Body of pancreas (tissue), 4 donors: ENCODE measurements at regions not wholly inside any gene's neighbourhood (a gene's known extent, or its start where the extent isn't known, plus 50 kb on each side); places are given as distances from the start of the nearest gene placed in this dataset.

Experiments used
- ATAC-seq: fragments of 150-250 bp; one replicate; pipeline ENCODE4 v1.9.1; 2016
- DNase-seq, 4 donors: peaks; one replicate each; pipeline ENCODE4 v3.0.0-alpha.2; 2019
- H3K27ac ChIP-seq, 4 donors: fragments of 200-600 bp; sonication (generic); 1 replicate in 3 of 4; 2 replicates in 1 of 4; pipeline versions ENCODE4 v1.5.1 to v1.6.1; 2016 to 2019; ENCODE audit warnings: mild to moderate bottlenecking in 1 of 4, mixed read lengths in 1 of 4, moderate library complexity in 1 of 4
- H3K27me3 ChIP-seq, 2 donors: fragments of 200-600 bp; sonication (generic); one replicate each; pipeline ENCODE4 v1.6.0; 2016; ENCODE audit warnings: mild to moderate bottlenecking in 1 of 2
- H3K36me3 ChIP-seq, 2 donors: fragments of 200-600 bp; sonication (generic); replicated peaks in 1 of 2; 2 replicates each; pipeline ENCODE4 v1.5.1; 2016; ENCODE audit warnings: low read depth in 2 of 2; ENCODE audit not compliant: insufficient read depth in 1 of 2
- H3K4me1 ChIP-seq: fragments of 200-600 bp; sonication (generic); one replicate; pipeline ENCODE4 v1.6.0; 2016
- H3K4me3 ChIP-seq, 2 donors: fragments of 200-600 bp; sonication (generic); 1 replicate in 1 of 2; 2 replicates in 1 of 2; pipeline ENCODE4 v1.5.1; 2016 to 2019
- H3K9me3 ChIP-seq, 3 donors: fragments of 200-600 bp; sonication (generic); 1 replicate in 2 of 3; 2 replicates in 1 of 3; pipeline ENCODE4 v1.5.1; 2016
- CTCF ChIP-seq, 7 experiments: fragments of 450-650 bp in 4 of 7; fragments of 200-600 bp in 3 of 7; sonication (generic) in 3 of 7; IDR thresholded peaks; one replicate each; pipeline ENCODE4 v1.5.1; 2016 to 2019; ENCODE audit warnings: antibody characterized with exemption in 7 of 7
- POLR2A ChIP-seq, 3 donors: fragments of 450-650 bp; IDR thresholded peaks; one replicate each; pipeline ENCODE4 v1.6.1; 2016; ENCODE audit warnings: antibody characterized with exemption in 3 of 3, mild to moderate bottlenecking in 2 of 3
- WGBS, 2 donors: methylation state at CpG; one replicate each; pipeline ENCODE4 v1.1.5; 2017; 5-methylcytosine and 5-hydroxymethylcytosine counted together
- intact Hi-C: fragments of 100-400 bp; cut with DNase I; formaldehyde crosslinking; loops from one replicate; pipeline ENCODE4 v1.15.1; 2023

- Histone ChIP-seq H3K27ac (no peak overlapping the region), H3K4me1 (no peaks in the 10 kb centered on the region), H3K27me3 (no peaks in the 10 kb centered on the region), H3K36me3 (no peaks in the 10 kb centered on the region), H3K4me3 (no peak overlapping the region), H3K9me3 (no peaks in the 10 kb centered on the region)
- 77 to 90% methylated on average over 2 of the region's 2 CpGs for WGBS, 2 donors
- TF ChIP-seq POLR2A (IDR thresholded peaks at IDR 0.05), result no peak
- no peak for DNase-seq
- intact Hi-C loops, result no loop called here
- ATAC-seq, result no peak
Measured at GRCh38 chr15:68506071-68506470, 72.7 kb upstream of the CORO2B start.

- intact Hi-C loops, result no loop called here
- WGBS, 2 donors, result 94 to 96% methylated on average over 2 of the region's 2 CpGs
- DNase-seq, result no peak
- Histone ChIP-seq H3K27me3 (no peaks in the 10 kb centered on the region), H3K27ac (no peak overlapping the region), H3K9me3 (no peaks in the 10 kb centered on the region), H3K4me1 (no peaks in the 10 kb centered on the region), H3K4me3 (no peak overlapping the region), H3K36me3 (no peaks in the 10 kb centered on the region)
- TF ChIP-seq POLR2A (IDR thresholded peaks at IDR 0.05) (no peak), CTCF (IDR thresholded peaks at IDR 0.05) (no peak)
- ATAC-seq, result no peak
Measured at GRCh38 chr15:68507447-68507846, 71.3 kb upstream of the CORO2B start.

GRCh38 chr15:68508485-68509189, 70.2 kb upstream of the CORO2B start:
- TF ChIP-seq CTCF (IDR thresholded peaks at IDR 0.05), result no peak
- TF ChIP-seq POLR2A (IDR thresholded peaks at IDR 0.05), result no peak
- Histone ChIP-seq H3K27me3 (no peaks in the 10 kb centered on the region), H3K9me3 (no peaks in the 10 kb centered on the region), H3K4me1 (no peaks in the 10 kb centered on the region), H3K27ac (no peak overlapping the region), H3K4me3 (no peak overlapping the region), H3K36me3 (no peaks in the 10 kb centered on the region)
- WGBS, 2 donors, result 76 to 80% methylated on average over 12 of the region's 12 CpGs
- intact Hi-C loops, result no loop called here
- no peak for ATAC-seq
- DNase-seq, result no peak

- Histone ChIP-seq H3K36me3 (no peaks in the 10 kb centered on the region), H3K9me3 (no peaks in the 10 kb centered on the region), H3K27me3 (no peaks in the 10 kb centered on the region), H3K4me3 (no peak overlapping the region), H3K4me1 (no peaks in the 10 kb centered on the region), H3K27ac (no peak overlapping the region)
- TF ChIP-seq CTCF (IDR thresholded peaks at IDR 0.05), result no peak
- TF ChIP-seq POLR2A (IDR thresholded peaks at IDR 0.05), result no peak
- ATAC-seq (no peak), DNase-seq (no peak)
- WGBS, 2 donors, result 76 to 85% methylated on average over 2 of the region's 2 CpGs
- intact Hi-C loops, result no loop called here
Measured at GRCh38 chr15:68510558-68510957, 68.2 kb upstream of the CORO2B start.

GRCh38 chr15:68511073-68511991, 67.5 kb upstream of the CORO2B start:
- no peak overlapping the region for H3K27ac ChIP-seq
- DNase-seq, result peak in 2 of 4 donors; percentile 20 to 48
- peak; percentile 50 for ATAC-seq

More at GRCh38 chr15:68511073-68511991, 67.5 kb upstream of the CORO2B start:
- Histone ChIP-seq H3K36me3 (no peaks in the 10 kb centered on the region), H3K27me3 (no peaks in the 10 kb centered on the region), H3K9me3 (no peaks in the 10 kb centered on the region), H3K4me3 (no peak overlapping the region), H3K4me1 (no peaks in the 10 kb centered on the region)
- TF ChIP-seq POLR2A (IDR thresholded peaks at IDR 0.05) (no peak), CTCF (IDR thresholded peaks at IDR 0.05) (no peak)
- intact Hi-C loops, result no loop called here
- WGBS, 2 donors, result 73 to 76% methylated on average over 12 of the region's 12 CpGs
